Smooth muscle cell (in vitro differentiated cells): ENCODE measurements at regions not wholly inside any gene's neighbourhood (a gene's known extent, or its start where the extent isn't known, plus 50 kb on each side); places are given as distances from the start of the nearest gene placed in this dataset.
A peak's percentile ranks its signal among the peaks of the same experiment; 100 is the strongest.

ENCODE experiments used
- DNase-seq: peaks from one replicate; lab custom pipeline; 2025; ENCODE audit not compliant: unreplicated experiment; lab: John Stamatoyannopoulos, UW
- H2AFZ ChIP-seq: fragments of 200-600 bp; sonication (generic); 2 replicates; pipeline ENCODE4 v1.6.0; 2016; ENCODE audit warnings: antibody characterized with exemption, low read depth, mild to moderate bottlenecking
- H3F3A ChIP-seq: fragments of 200-600 bp; sonication (generic); 2 replicates; pipeline ENCODE4 v1.6.0; 2017; ENCODE audit warnings: antibody characterized with exemption, low read depth
- H3K27ac ChIP-seq: fragments of 200-600 bp; sonication (generic); 2 replicates; pipeline ENCODE4 v1.5.1; 2016; ENCODE audit warnings: low read depth, mild to moderate bottlenecking
- H3K27me3 ChIP-seq: fragments of 200-600 bp; sonication (generic); 2 replicates; pipeline ENCODE4 v1.6.1; 2016; ENCODE audit warnings: low read depth, mild to moderate bottlenecking
- H3K36me3 ChIP-seq: fragments of 200-600 bp; sonication (generic); 2 replicates; pipeline ENCODE4 v1.5.1; 2016; ENCODE audit warnings: low read depth
- H3K4me1 ChIP-seq: fragments of 200-600 bp; sonication (generic); 2 replicates; pipeline ENCODE4 v1.5.1; 2016; ENCODE audit warnings: low read depth
- H3K4me2 ChIP-seq: fragments of 200-600 bp; sonication (generic); 2 replicates; pipeline ENCODE4 v1.6.0; 2016; ENCODE audit warnings: mild to moderate bottlenecking
- H3K4me3 ChIP-seq: fragments of 200-600 bp; sonication (generic); 2 replicates; pipeline ENCODE4 v1.5.1; 2016; ENCODE audit warnings: mild to moderate bottlenecking
- H3K79me2 ChIP-seq: fragments of 200-600 bp; sonication (generic); 2 replicates; pipeline ENCODE4 v1.6.0; 2016; ENCODE audit warnings: low read depth, mild to moderate bottlenecking
- H3K9ac ChIP-seq: fragments of 200-600 bp; sonication (generic); 2 replicates; pipeline ENCODE4 v1.6.0; 2016; ENCODE audit warnings: low read depth
- H3K9me3 ChIP-seq: fragments of 200-600 bp; sonication (generic); replicated peaks from 2 replicates; pipeline ENCODE4 v1.5.1; 2016; ENCODE audit warnings: low read depth
- H4K20me1 ChIP-seq: fragments of 200-600 bp; sonication (generic); 2 replicates; pipeline ENCODE4 v1.6.0; 2016; ENCODE audit warnings: low read depth
- CTCF ChIP-seq: fragments of 200-600 bp; sonication (generic); IDR thresholded peaks from 2 replicates; pipeline ENCODE4 v1.5.1; 2017; ENCODE audit warnings: borderline replicate concordance, mild to moderate bottlenecking, antibody characterized with exemption; ENCODE audit not compliant: insufficient read depth, poor library complexity, severe bottlenecking
- WGBS: methylation state at CpG from one replicate; pipeline ENCODE4 v1.1.7; 2016; ENCODE audit warnings: low lambda C conversion rate; 5-methylcytosine and 5-hydroxymethylcytosine counted together

- Histone ChIP-seq H3K9ac (no peak overlapping the region), H3K27me3 (no peaks in the 10 kb centered on the region), H3K27ac (peak overlapping the region; percentile 64), H4K20me1 (no peaks in the 10 kb centered on the region), H3K36me3 (no peaks in the 10 kb centered on the region), H2AFZ (peak overlapping the region; percentile 21), H3K9me3 (no peaks in the 10 kb centered on the region), H3K4me1 (peaks cover 20% of the 10 kb centered on the region), H3K4me2 (peak overlapping the region; percentile 19), H3K4me3 (no peak overlapping the region), H3K79me2 (no peaks in the 10 kb centered on the region), H3F3A (peaks cover 8% of the 10 kb centered on the region)
- 84% methylated on average over 1 of the region's 1 CpG for WGBS
- no peak for TF ChIP-seq CTCF
- DNase-seq, result no peak
Measured at GRCh38 chr2:144801325-144801724, 281.4 kb upstream of the ZEB2 start.

GRCh38 chr2:144798989-144799388 is 279.1 kb upstream of the ZEB2 start:
- peak overlapping the region; percentile 58 for H3K27ac ChIP-seq
- H3K4me2 ChIP-seq, result peak overlapping the region; percentile 63
- no peaks in the 10 kb centered on the region for H4K20me1 ChIP-seq
- H3K4me1 ChIP-seq, result peaks cover 23% of the 10 kb centered on the region
- no peak overlapping the region for H3K4me3 ChIP-seq
- peaks cover 8% of the 10 kb centered on the region for H3F3A ChIP-seq
- H3K36me3 ChIP-seq, result no peaks in the 10 kb centered on the region
- H3K27me3 ChIP-seq, result no peaks in the 10 kb centered on the region
- TF ChIP-seq CTCF, result no peak
- 90% methylated on average over 3 of the region's 3 CpGs for WGBS
- H2AFZ ChIP-seq, result peak overlapping the region; percentile 82
- DNase-seq, result no peak
- H3K9ac ChIP-seq, result no peak overlapping the region
- no peaks in the 10 kb centered on the region for H3K9me3 ChIP-seq
- H3K79me2 ChIP-seq, result no peaks in the 10 kb centered on the region

GRCh38 chr2:144798034-144798433 is 278.1 kb upstream of the ZEB2 start:
- TF ChIP-seq CTCF, result no peak
- Histone ChIP-seq H3F3A (peaks cover 8% of the 10 kb centered on the region), H2AFZ (peak overlapping the region; percentile 82), H3K4me2 (peak overlapping the region; percentile 63), H4K20me1 (no peaks in the 10 kb centered on the region), H3K27ac (peak overlapping the region; percentile 58), H3K4me1 (peaks cover 23% of the 10 kb centered on the region), H3K36me3 (no peaks in the 10 kb centered on the region), H3K27me3 (no peaks in the 10 kb centered on the region), H3K4me3 (no peak overlapping the region), H3K9ac (no peak overlapping the region), H3K79me2 (no peaks in the 10 kb centered on the region), H3K9me3 (no peaks in the 10 kb centered on the region)
- 13% methylated on average over 2 of the region's 2 CpGs for WGBS
- DNase-seq, result no peak

GRCh38 chr2:144796936-144797335 is 277.0 kb upstream of the ZEB2 start:
- Histone ChIP-seq H3K27ac (peak overlapping the region; percentile 58), H4K20me1 (no peaks in the 10 kb centered on the region), H3K36me3 (no peaks in the 10 kb centered on the region), H2AFZ (peak overlapping the region; percentile 82), H3F3A (no peaks in the 10 kb centered on the region), H3K4me3 (no peak overlapping the region), H3K79me2 (no peaks in the 10 kb centered on the region), H3K4me1 (peaks cover 19% of the 10 kb centered on the region), H3K4me2 (peak overlapping the region; percentile 63), H3K9ac (no peak overlapping the region), H3K9me3 (no peaks in the 10 kb centered on the region), H3K27me3 (no peaks in the 10 kb centered on the region)
- TF ChIP-seq CTCF, result no peak
- DNase-seq, result no peak
- WGBS, result 63% methylated on average over 3 of the region's 3 CpGs
